ENCODE measurements at regions not wholly inside any gene's neighbourhood (a gene's known extent, or its start where the extent isn't known, plus 50 kb on each side); places are given as distances from the start of the nearest gene placed in this dataset.

GRCh38 chr7:46360296-46360695 lies 439.2 kb upstream of the IGFBP3 start:
- H3K4me1 ChIP-seq (ENCODE audit: control insufficient read depth in 5 of 5, insufficient read depth in 5 of 5, low read length in 5 of 5), result no peaks in the 10 kb centered on the region
- no peaks in the 10 kb centered on the region for H3K27me3 ChIP-seq (ENCODE audit: control insufficient read depth in 5 of 5, insufficient read depth in 4 of 5, low read length in 5 of 5)
- no peaks in the 10 kb centered on the region for H3K36me3 ChIP-seq (ENCODE audit: control insufficient read depth in 5 of 5, insufficient read depth in 5 of 5, low read length in 5 of 5)
- no peak overlapping the region for H3K4me3 ChIP-seq (ENCODE audit: low read depth in 1 of 5, low read length in 5 of 5)
- H3K9me3 ChIP-seq (ENCODE audit: control insufficient read depth in 5 of 5, low read length in 5 of 5), result no peaks in the 10 kb centered on the region
- no peak overlapping the region for H3K9ac ChIP-seq (ENCODE audit: low read length in 5 of 5)
- H3K27ac ChIP-seq (ENCODE audit: low read depth, low read length), result no peak overlapping the region

GRCh38 chr7:46357851-46358250 lies 436.8 kb upstream of the IGFBP3 start:
- Histone ChIP-seq H3K4me1 (ENCODE audit: control insufficient read depth in 5 of 5, insufficient read depth in 5 of 5, low read length in 5 of 5) (no peaks in the 10 kb centered on the region), H3K36me3 (ENCODE audit: control insufficient read depth in 5 of 5, insufficient read depth in 5 of 5, low read length in 5 of 5) (no peaks in the 10 kb centered on the region), H3K4me3 (ENCODE audit: low read depth in 1 of 5, low read length in 5 of 5) (no peak overlapping the region), H3K27me3 (ENCODE audit: control insufficient read depth in 5 of 5, insufficient read depth in 4 of 5, low read length in 5 of 5) (no peaks in the 10 kb centered on the region), H3K9me3 (ENCODE audit: control insufficient read depth in 5 of 5, low read length in 5 of 5) (no peaks in the 10 kb centered on the region), H3K27ac (ENCODE audit: low read depth, low read length) (no peak overlapping the region), H3K9ac (ENCODE audit: low read length in 5 of 5) (no peak overlapping the region)

DNA sequence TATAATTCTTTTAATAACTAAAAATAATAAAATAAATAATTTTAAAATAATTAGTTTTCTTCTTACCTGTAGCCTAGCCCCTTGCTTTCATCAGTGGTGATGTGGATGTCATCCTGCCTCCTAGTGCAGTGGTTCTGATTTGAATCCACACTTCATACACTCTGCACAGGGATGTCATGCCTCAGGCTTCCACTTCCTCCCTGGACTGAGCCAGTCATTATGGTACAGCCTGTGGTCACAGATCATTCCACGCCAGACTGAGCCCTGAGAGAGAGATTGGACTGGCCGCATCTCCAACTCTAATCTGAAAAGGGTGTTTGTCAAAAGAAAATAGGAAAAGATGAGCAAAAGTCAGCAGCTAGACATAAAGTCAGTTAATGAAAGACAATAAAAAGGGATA lies 436.2 kb upstream of the IGFBP3 start:
- H3K9me3 ChIP-seq (ENCODE audit: control insufficient read depth in 5 of 5, low read length in 5 of 5), result no peaks in the 10 kb centered on the region
- no peaks in the 10 kb centered on the region for H3K27me3 ChIP-seq (ENCODE audit: control insufficient read depth in 5 of 5, insufficient read depth in 4 of 5, low read length in 5 of 5)
- H3K4me1 ChIP-seq (ENCODE audit: control insufficient read depth in 5 of 5, insufficient read depth in 5 of 5, low read length in 5 of 5), result no peaks in the 10 kb centered on the region
- H3K36me3 ChIP-seq (ENCODE audit: control insufficient read depth in 5 of 5, insufficient read depth in 5 of 5, low read length in 5 of 5), result no peaks in the 10 kb centered on the region
- no peak overlapping the region for H3K9ac ChIP-seq (ENCODE audit: low read length in 5 of 5)
- no peak overlapping the region for H3K4me3 ChIP-seq (ENCODE audit: low read depth in 1 of 5, low read length in 5 of 5)
- H3K27ac ChIP-seq (ENCODE audit: low read depth, low read length), result no peak overlapping the region

DNA sequence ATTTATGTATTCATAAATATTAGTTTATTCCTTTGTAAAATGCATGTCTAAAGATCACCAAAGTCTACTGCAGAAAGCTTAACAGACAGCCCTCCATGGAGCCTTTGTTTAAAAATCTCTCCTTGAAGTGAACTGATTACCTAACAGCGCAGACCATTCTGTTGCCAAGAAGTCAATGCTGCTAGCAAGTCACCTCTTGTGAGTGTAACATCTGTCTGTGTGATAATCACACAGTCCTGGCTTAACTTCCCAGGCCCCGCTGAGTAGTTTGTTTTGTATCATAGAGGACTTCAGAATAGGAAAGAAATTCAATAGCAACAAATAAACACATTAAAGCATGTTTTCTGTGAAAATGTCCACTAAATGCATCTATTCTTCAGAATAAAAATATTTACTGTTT lies 435.3 kb upstream of the IGFBP3 start:
- Histone ChIP-seq H3K4me3 (ENCODE audit: low read depth in 1 of 5, low read length in 5 of 5) (no peak overlapping the region), H3K27ac (ENCODE audit: low read depth, low read length) (no peak overlapping the region), H3K36me3 (ENCODE audit: control insufficient read depth in 5 of 5, insufficient read depth in 5 of 5, low read length in 5 of 5) (no peaks in the 10 kb centered on the region), H3K9me3 (ENCODE audit: control insufficient read depth in 5 of 5, low read length in 5 of 5) (no peaks in the 10 kb centered on the region), H3K4me1 (ENCODE audit: control insufficient read depth in 5 of 5, insufficient read depth in 5 of 5, low read length in 5 of 5) (no peaks in the 10 kb centered on the region), H3K9ac (ENCODE audit: low read length in 5 of 5) (no peak overlapping the region), H3K27me3 (ENCODE audit: control insufficient read depth in 5 of 5, insufficient read depth in 4 of 5, low read length in 5 of 5) (no peaks in the 10 kb centered on the region)

DNA sequence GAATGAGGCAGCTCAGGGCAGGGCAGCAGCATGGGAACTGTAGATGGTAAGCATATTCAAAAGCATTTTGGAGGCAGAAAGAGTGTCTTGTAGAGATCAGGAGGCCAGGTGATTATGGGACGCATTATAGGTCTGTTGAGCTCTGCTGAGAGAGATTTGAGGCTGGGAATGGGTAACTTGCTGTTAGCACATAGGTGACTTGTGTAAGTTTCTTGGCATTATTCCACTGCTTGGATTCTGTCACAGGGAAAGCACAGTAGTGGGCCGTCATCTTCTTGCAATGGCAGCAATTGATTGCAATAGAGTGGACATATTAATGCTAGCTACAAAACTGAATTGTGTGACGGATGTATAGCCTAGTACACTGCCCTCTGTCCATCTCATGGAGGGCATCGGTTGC lies 434.3 kb upstream of the IGFBP3 start:
- no peak overlapping the region for H3K27ac ChIP-seq (ENCODE audit: low read depth, low read length)
- H3K4me3 ChIP-seq (ENCODE audit: low read depth in 1 of 5, low read length in 5 of 5), result no peak overlapping the region
- no peaks in the 10 kb centered on the region for H3K9me3 ChIP-seq (ENCODE audit: control insufficient read depth in 5 of 5, low read length in 5 of 5)
- no peaks in the 10 kb centered on the region for H3K36me3 ChIP-seq (ENCODE audit: control insufficient read depth in 5 of 5, insufficient read depth in 5 of 5, low read length in 5 of 5)
- no peak overlapping the region for H3K9ac ChIP-seq (ENCODE audit: low read length in 5 of 5)
- H3K4me1 ChIP-seq (ENCODE audit: control insufficient read depth in 5 of 5, insufficient read depth in 5 of 5, low read length in 5 of 5), result no peaks in the 10 kb centered on the region
- no peaks in the 10 kb centered on the region for H3K27me3 ChIP-seq (ENCODE audit: control insufficient read depth in 5 of 5, insufficient read depth in 4 of 5, low read length in 5 of 5)

- Histone ChIP-seq H3K27me3 (ENCODE audit: control insufficient read depth in 5 of 5, insufficient read depth in 4 of 5, low read length in 5 of 5) (no peaks in the 10 kb centered on the region), H3K36me3 (ENCODE audit: control insufficient read depth in 5 of 5, insufficient read depth in 5 of 5, low read length in 5 of 5) (no peaks in the 10 kb centered on the region), H3K27ac (ENCODE audit: low read depth, low read length) (no peak overlapping the region), H3K4me1 (ENCODE audit: control insufficient read depth in 5 of 5, insufficient read depth in 5 of 5, low read length in 5 of 5) (no peaks in the 10 kb centered on the region), H3K4me3 (ENCODE audit: low read depth in 1 of 5, low read length in 5 of 5) (no peak overlapping the region), H3K9ac (ENCODE audit: low read length in 5 of 5) (no peak overlapping the region), H3K9me3 (ENCODE audit: control insufficient read depth in 5 of 5, low read length in 5 of 5) (no peaks in the 10 kb centered on the region)
Observed at GRCh38 chr7:46352004-46352954, 431.2 kb upstream of the IGFBP3 start.

GRCh38 chr7:46349490-46349889 lies 428.4 kb upstream of the IGFBP3 start:
- no peaks in the 10 kb centered on the region for H3K9me3 ChIP-seq (ENCODE audit: control insufficient read depth in 5 of 5, low read length in 5 of 5)
- H3K27me3 ChIP-seq (ENCODE audit: control insufficient read depth in 5 of 5, insufficient read depth in 4 of 5, low read length in 5 of 5), result no peaks in the 10 kb centered on the region
- no peaks in the 10 kb centered on the region for H3K4me1 ChIP-seq (ENCODE audit: control insufficient read depth in 5 of 5, insufficient read depth in 5 of 5, low read length in 5 of 5)
- H3K36me3 ChIP-seq (ENCODE audit: control insufficient read depth in 5 of 5, insufficient read depth in 5 of 5, low read length in 5 of 5), result no peaks in the 10 kb centered on the region
- H3K27ac ChIP-seq (ENCODE audit: low read depth, low read length), result no peak overlapping the region
- H3K4me3 ChIP-seq (ENCODE audit: low read depth in 1 of 5, low read length in 5 of 5), result no peak overlapping the region
- H3K9ac ChIP-seq (ENCODE audit: low read length in 5 of 5), result no peak overlapping the region

DNA sequence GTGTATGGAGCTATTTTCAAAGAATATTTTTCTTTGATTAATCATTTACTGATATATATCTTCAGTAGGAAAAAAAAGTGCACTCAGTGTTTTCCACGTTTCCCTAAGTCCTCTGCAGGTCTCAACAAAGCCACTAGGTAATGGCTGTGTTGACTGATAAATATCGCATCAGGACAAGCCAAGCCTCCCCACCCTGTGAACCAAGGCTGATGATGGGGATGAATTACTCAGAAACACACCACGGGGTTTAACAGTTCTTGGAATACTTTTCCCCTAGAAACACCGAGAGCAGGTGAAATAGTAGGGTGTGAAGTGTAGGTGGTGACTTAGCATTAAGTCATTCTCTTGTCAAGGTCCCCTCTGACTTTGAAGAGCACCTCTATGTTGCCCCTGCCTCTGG lies 423.5 kb upstream of the IGFBP3 start:
- Histone ChIP-seq H3K9ac (ENCODE audit: low read length in 5 of 5) (no peak overlapping the region), H3K27me3 (ENCODE audit: control insufficient read depth in 5 of 5, insufficient read depth in 4 of 5, low read length in 5 of 5) (no peaks in the 10 kb centered on the region), H3K36me3 (ENCODE audit: control insufficient read depth in 5 of 5, insufficient read depth in 5 of 5, low read length in 5 of 5) (no peaks in the 10 kb centered on the region), H3K27ac (ENCODE audit: low read depth, low read length) (no peak overlapping the region), H3K4me1 (ENCODE audit: control insufficient read depth in 5 of 5, insufficient read depth in 5 of 5, low read length in 5 of 5) (no peaks in the 10 kb centered on the region), H3K9me3 (ENCODE audit: control insufficient read depth in 5 of 5, low read length in 5 of 5) (no peaks in the 10 kb centered on the region), H3K4me3 (ENCODE audit: low read depth in 1 of 5, low read length in 5 of 5) (no peak overlapping the region)

DNA sequence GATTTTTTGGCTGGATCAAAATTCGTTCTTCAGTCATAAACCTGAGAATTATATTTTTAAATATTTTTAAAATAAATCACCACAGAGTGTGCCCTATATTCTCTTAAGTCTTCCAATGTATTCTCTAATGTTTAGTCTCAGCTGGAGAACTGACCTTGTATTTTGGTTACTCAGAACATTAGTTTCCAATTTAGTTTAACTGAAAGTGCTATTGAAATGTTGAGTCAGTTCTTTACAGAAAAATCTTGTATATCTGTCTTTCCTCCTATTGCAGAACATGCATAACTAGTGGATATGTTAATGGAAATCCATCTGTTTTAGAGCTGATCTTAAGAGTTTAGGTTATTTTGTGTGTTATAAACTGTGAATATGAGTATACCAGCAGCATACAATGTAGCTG lies 422.7 kb upstream of the IGFBP3 start:
- H3K9ac ChIP-seq (ENCODE audit: low read length in 5 of 5), result no peak overlapping the region
- H3K4me3 ChIP-seq (ENCODE audit: low read depth in 1 of 5, low read length in 5 of 5), result no peak overlapping the region
- H3K36me3 ChIP-seq (ENCODE audit: control insufficient read depth in 5 of 5, insufficient read depth in 5 of 5, low read length in 5 of 5), result no peaks in the 10 kb centered on the region
- H3K9me3 ChIP-seq (ENCODE audit: control insufficient read depth in 5 of 5, low read length in 5 of 5), result no peaks in the 10 kb centered on the region
- H3K27ac ChIP-seq (ENCODE audit: low read depth, low read length), result no peak overlapping the region
- no peaks in the 10 kb centered on the region for H3K27me3 ChIP-seq (ENCODE audit: control insufficient read depth in 5 of 5, insufficient read depth in 4 of 5, low read length in 5 of 5)
- no peaks in the 10 kb centered on the region for H3K4me1 ChIP-seq (ENCODE audit: control insufficient read depth in 5 of 5, insufficient read depth in 5 of 5, low read length in 5 of 5)

DNA sequence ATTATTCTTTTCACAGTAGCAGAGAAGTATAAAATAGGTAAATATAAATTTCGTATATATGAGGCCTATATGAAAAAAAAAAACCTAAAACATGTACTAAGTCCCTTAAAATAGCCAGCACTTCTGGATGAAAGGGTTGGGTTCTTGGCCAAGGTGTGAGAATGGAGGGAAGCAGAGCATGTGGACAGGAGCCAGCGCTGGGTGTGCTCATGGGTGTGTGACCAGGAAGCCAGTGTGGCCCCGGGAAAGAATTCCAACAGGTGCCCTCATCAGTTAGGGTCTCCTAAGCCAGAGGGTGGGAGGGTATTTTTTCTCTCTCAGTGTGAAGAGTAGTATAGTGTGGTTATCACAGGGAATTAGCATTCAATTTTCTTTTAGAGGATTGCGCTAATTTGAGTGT lies 401.9 kb upstream of the IGFBP3 start:
- Histone ChIP-seq H3K27me3 (ENCODE audit: control insufficient read depth in 5 of 5, insufficient read depth in 4 of 5, low read length in 5 of 5) (no peaks in the 10 kb centered on the region), H3K36me3 (ENCODE audit: control insufficient read depth in 5 of 5, insufficient read depth in 5 of 5, low read length in 5 of 5) (no peaks in the 10 kb centered on the region), H3K9ac (ENCODE audit: low read length in 5 of 5) (no peak overlapping the region), H3K27ac (ENCODE audit: low read depth, low read length) (no peak overlapping the region), H3K4me1 (ENCODE audit: control insufficient read depth in 5 of 5, insufficient read depth in 5 of 5, low read length in 5 of 5) (no peaks in the 10 kb centered on the region), H3K4me3 (ENCODE audit: low read depth in 1 of 5, low read length in 5 of 5) (no peak overlapping the region), H3K9me3 (ENCODE audit: control insufficient read depth in 5 of 5, low read length in 5 of 5) (peaks cover 0 to 3% (median 0%) of the 10 kb centered on the region in 5 donors)
